SK-N-MC (cell line): ENCODE measurements at regions not wholly inside any gene's neighbourhood (a gene's known extent, or its start where the extent isn't known, plus 50 kb on each side); places are given as distances from the start of the nearest gene placed in this dataset.

Experiments
- EZH2 ChIP-seq: fragments of 200-600 bp; sonication (generic); IDR thresholded peaks from one replicate; pipeline ENCODE4 v1.6.1; 2017; ENCODE audit warnings: antibody characterized with exemption
- POLR2AphosphoS5 ChIP-seq: IDR thresholded peaks from 2 replicates; pipeline ENCODE4 v1.6.1; 2012; ENCODE audit warnings: mild to moderate bottlenecking, low read depth, low read length, borderline replicate concordance

DNA sequence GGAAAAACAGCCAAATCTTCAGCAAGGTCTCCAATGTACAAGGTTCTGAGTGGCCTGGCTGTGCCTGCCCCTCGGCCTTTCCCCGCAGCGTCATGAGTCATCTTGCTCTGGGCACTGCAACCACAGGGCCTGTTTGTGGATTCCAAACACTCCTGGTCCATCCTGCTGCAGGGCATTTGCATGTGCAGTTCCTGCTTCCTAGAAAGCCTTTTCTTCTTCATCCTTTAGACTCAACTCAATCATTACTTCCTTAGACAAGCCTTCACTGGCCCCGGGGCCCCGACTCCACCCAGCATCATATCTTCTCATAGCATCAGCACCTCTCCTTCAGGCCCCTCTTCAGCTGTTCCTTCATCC, 101.8 kb upstream of the EGLN3 start:
- TF ChIP-seq EZH2 (no peak), POLR2AphosphoS5 (no peak)
